ENCODE measurements at regions not wholly inside any gene's neighbourhood (a gene's known extent, or its start where the extent isn't known, plus 50 kb on each side); places are given as distances from the start of the nearest gene placed in this dataset.

DNA sequence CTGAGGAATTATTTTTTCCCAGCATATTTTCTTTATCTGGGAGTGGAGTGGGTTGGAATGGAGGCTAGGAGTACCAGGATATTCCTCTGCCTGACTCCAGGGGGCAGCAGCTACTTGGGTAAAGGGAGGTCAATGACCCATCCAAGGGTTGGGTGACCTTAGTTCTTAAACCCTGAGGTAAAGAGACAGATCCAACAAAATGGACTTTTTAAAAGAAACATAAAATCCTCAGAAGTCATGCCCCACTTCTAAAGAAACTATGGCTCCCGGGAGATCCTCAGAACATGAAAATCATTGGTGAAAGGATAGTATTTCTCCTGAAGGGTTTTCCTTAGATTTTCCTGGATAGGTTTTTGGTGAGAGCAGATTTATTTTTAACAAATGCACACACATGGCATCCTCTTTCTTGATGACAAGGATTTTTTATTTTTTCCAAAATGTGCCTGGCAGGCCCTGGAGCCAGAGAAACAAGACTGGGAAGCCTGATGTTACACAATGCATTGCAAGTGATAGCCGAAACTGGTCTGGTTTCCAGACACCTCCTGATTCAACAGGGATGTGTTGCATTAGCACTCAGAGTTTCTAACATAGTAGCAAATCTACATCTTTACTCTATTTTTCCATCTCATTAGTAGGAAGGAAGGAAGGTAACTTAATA, 240.9 kb upstream of the BTBD3 start:
- no peak overlapping the region for H3K4me3 ChIP-seq (ENCODE audit: low read depth, low read length)
- peak; percentile 40 for TF ChIP-seq CTCF (IDR thresholded peaks at IDR 0.05; ENCODE audit: insufficient read depth, low read depth, low read length, missing control alignments)
- DNase-seq (ENCODE audit: low read depth), result peak; percentile 12

DNA sequence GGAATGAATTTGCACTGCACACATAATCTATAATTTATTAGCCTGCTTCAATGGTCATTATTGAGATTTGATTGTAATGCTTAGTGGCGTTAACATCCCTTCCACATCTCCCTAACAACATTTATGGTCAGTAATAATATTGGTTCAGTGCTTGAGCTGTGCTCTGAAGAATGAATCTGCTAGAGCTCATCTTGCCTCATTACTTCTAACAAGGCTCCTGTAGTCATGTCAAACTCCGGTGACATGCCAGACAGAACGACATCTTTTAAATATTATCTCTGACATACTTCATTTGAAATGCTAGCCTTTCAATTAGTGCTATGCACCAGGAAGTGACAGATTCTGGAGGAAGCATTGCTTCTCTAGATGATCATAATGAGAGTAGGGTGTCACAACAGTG, 240.3 kb upstream of the BTBD3 start:
- DNase-seq (ENCODE audit: low read depth), result no peak
- H3K4me3 ChIP-seq (ENCODE audit: low read depth, low read length), result no peak overlapping the region
- TF ChIP-seq CTCF (IDR thresholded peaks at IDR 0.05; ENCODE audit: insufficient read depth, low read depth, low read length, missing control alignments), result no peak

GRCh38 chr20:11677836-11678235, 239.9 kb upstream of the BTBD3 start:
- TF ChIP-seq CTCF (IDR thresholded peaks at IDR 0.05; ENCODE audit: insufficient read depth, low read depth, low read length, missing control alignments), result no peak
- no peak for DNase-seq (ENCODE audit: low read depth)
- no peak overlapping the region for H3K4me3 ChIP-seq (ENCODE audit: low read depth, low read length)

DNA sequence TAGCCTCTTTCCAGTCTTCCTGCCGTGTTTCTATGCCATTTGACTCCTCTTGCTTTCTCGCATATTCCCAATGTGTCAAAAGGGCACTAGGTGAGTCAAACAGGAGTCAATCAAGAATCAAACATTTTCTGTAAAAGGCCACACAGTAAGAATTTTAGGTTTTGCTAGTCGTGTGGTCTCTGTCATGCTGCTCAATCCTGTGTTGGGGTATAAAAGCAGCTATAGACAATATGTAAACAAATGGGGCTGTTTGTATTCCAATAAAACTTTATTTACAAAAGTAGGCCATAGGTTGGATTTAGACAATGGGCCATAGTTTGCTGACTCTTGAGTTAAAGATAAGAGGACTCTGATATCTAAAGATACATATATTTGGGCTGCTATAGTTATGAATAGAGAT, 235.4 kb upstream of the BTBD3 start:
- no peak for TF ChIP-seq CTCF (IDR thresholded peaks at IDR 0.05; ENCODE audit: insufficient read depth, low read depth, low read length, missing control alignments)
- DNase-seq (ENCODE audit: low read depth), result no peak
- H3K4me3 ChIP-seq (ENCODE audit: low read depth, low read length), result no peak overlapping the region

GRCh38 chr20:11686195-11686594, 231.5 kb upstream of the BTBD3 start:
- no peak overlapping the region for H3K4me3 ChIP-seq (ENCODE audit: low read depth, low read length)
- TF ChIP-seq CTCF (IDR thresholded peaks at IDR 0.05; ENCODE audit: insufficient read depth, low read depth, low read length, missing control alignments), result no peak
- no peak for DNase-seq (ENCODE audit: low read depth)

- H3K4me3 ChIP-seq (ENCODE audit: low read depth, low read length), result no peak overlapping the region
- DNase-seq (ENCODE audit: low read depth), result no peak
Observed at GRCh38 chr20:11686820-11687543, 230.7 kb upstream of the BTBD3 start.

More at GRCh38 chr20:11686820-11687543, 230.7 kb upstream of the BTBD3 start:
- TF ChIP-seq CTCF (IDR thresholded peaks at IDR 0.05; ENCODE audit: insufficient read depth, low read depth, low read length, missing control alignments), result no peak
